PC-3 (cell line): ENCODE measurements at regions not wholly inside any gene's neighbourhood (a gene's known extent, or its start where the extent isn't known, plus 50 kb on each side); places are given as distances from the start of the nearest gene placed in this dataset.

ENCODE experiments used
- ATAC-seq: fragments of 200-7000 bp; cut with Tn5 transposase; 2 replicates; pipeline ENCODE4 v1.9.1; 2020; ENCODE audit warnings: mild to moderate bottlenecking, moderate library complexity
- BruUV-seq: library from RNA; stranded (reverse); fragments of 400-500 nt; replicated peaks from 2 replicates; lab custom pipeline; 2021; lab: Mats Ljungman, UMichigan
- CTCF ChIA-PET: fragments of 300-600 bp; sonication (Branson Sonifier 250); formaldehyde crosslinking; loops from one replicate; lab custom pipeline; 2022; ENCODE audit warnings: antibody characterized with exemption; lab: Charles Lee
- POLR2A ChIA-PET: fragments of 300-600 bp; sonication (Branson Sonifier 250); formaldehyde crosslinking; loops from one replicate; lab custom pipeline; 2022; ENCODE audit warnings: antibody characterized with exemption; ENCODE audit not compliant: unreplicated experiment; lab: Charles Lee
- DNase-seq: peaks from one replicate; pipeline ENCODE4 v3.0.0-alpha.2; 2015
- H2AFZ ChIP-seq: fragments of 300-600 bp; sonication (generic); 2 replicates; pipeline ENCODE4 v1.6.0; 2016; ENCODE audit warnings: antibody characterized with exemption, low read length
- H3F3A ChIP-seq: fragments of 300-600 bp; sonication (generic); one replicate; pipeline ENCODE4 v1.6.0; 2017; ENCODE audit warnings: antibody characterized with exemption, low read length, control low read depth, mild to moderate bottlenecking; ENCODE audit not compliant: unreplicated experiment
- H3K27ac ChIP-seq: fragments of 300-600 bp; sonication (generic); 2 replicates; pipeline ENCODE4 v1.5.1; 2016; ENCODE audit warnings: mild to moderate bottlenecking, low read length
- H3K27me3 ChIP-seq: fragments of 300-600 bp; sonication (generic); 2 replicates; pipeline ENCODE4 v1.6.1; 2016; ENCODE audit warnings: low read length, mixed read lengths
- H3K36me3 ChIP-seq: fragments of 300-600 bp; sonication (generic); 2 replicates; pipeline ENCODE4 v1.6.1; 2016; ENCODE audit warnings: low read depth, mixed run types, low read length, mixed read lengths
- H3K4me1 ChIP-seq: fragments of 300-600 bp; sonication (generic); 2 replicates; pipeline ENCODE4 v1.5.1; 2016; ENCODE audit warnings: low read length; ENCODE audit not compliant: insufficient read depth
- H3K4me2 ChIP-seq: fragments of 300-600 bp; sonication (generic); 2 replicates; pipeline ENCODE4 v1.6.0; 2016; ENCODE audit warnings: low read length
- H3K4me3 ChIP-seq: fragments of 300-600 bp; sonication (generic); 2 replicates; pipeline ENCODE4 v1.5.1; 2016; ENCODE audit warnings: mild to moderate bottlenecking, low read length, mixed read lengths
- H3K79me2 ChIP-seq: fragments of 300-600 bp; sonication (generic); 2 replicates; pipeline ENCODE4 v1.6.1; 2017; ENCODE audit warnings: low read length, mixed read lengths
- H3K9ac ChIP-seq: fragments of 300-600 bp; sonication (generic); 2 replicates; pipeline ENCODE4 v1.6.0; 2016; ENCODE audit warnings: mild to moderate bottlenecking, low read length
- H3K9me2 ChIP-seq: fragments of 300-600 bp; sonication (generic); replicated peaks from 2 replicates; pipeline ENCODE4 v1.6.1; 2016; ENCODE audit warnings: mixed run types, low read length, mixed read lengths
- H3K9me3 ChIP-seq: fragments of 300-600 bp; sonication (generic); 2 replicates; pipeline ENCODE4 v1.6.1; 2016; ENCODE audit warnings: low read length, mixed read lengths
- H4K20me1 ChIP-seq: fragments of 300-600 bp; sonication (generic); 2 replicates; pipeline ENCODE4 v1.6.1; 2016; ENCODE audit warnings: low read length, mixed read lengths
- EZH2 ChIP-seq: fragments of 300-600 bp; sonication (generic); IDR thresholded peaks from one replicate; pipeline ENCODE4 v1.6.1; 2017; ENCODE audit warnings: antibody characterized with exemption, mild to moderate bottlenecking, low read length; ENCODE audit not compliant: unreplicated experiment
- EZH2phosphoT487 ChIP-seq: fragments of 300-600 bp; sonication (generic); IDR thresholded peaks from 2 replicates; pipeline ENCODE4 v1.6.1; 2018; ENCODE audit warnings: mild to moderate bottlenecking, antibody characterized with exemption, low read length, borderline replicate concordance
- intact Hi-C: fragments of 100-400 bp; cut with micrococcal nuclease; formaldehyde crosslinking; loops from 2 replicates; pipeline ENCODE4 v1.9.0; 2023
- TF ChIP-seq, protein P1 (sequence below): fragments of 300-600 bp; sonication (generic); conservative IDR thresholded peaks from 2 replicates; pipeline ENCODE4 v1.5.1; 2017; ENCODE audit warnings: antibody characterized with exemption, low read depth, mild to moderate bottlenecking, low read length

DNA sequence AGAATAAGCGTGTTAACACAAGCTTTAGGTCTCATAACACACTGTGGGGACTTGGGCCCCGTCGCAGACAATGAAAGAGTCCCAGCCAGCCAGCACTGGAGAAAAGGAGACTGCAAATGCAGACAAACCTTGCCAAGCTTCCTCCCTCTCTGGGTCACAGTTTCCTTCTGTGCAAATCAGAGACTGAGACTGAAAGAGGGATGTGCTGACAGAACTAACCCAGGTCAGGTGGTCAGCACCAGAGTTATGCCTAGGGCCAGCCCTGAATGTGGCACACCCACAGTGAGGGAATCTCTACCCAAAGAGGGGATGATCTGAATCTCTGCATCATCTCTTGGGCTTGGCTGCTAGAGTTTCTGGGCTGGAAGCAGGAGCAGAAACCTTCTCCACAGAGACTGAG is 282.3 kb upstream of the CCL2 start:
- no peak overlapping the region for H3K4me3 ChIP-seq
- no peaks in the 10 kb centered on the region for H3K27me3 ChIP-seq
- no peaks in the 10 kb centered on the region for H3K79me2 ChIP-seq
- TF ChIP-seq, protein P1, sequence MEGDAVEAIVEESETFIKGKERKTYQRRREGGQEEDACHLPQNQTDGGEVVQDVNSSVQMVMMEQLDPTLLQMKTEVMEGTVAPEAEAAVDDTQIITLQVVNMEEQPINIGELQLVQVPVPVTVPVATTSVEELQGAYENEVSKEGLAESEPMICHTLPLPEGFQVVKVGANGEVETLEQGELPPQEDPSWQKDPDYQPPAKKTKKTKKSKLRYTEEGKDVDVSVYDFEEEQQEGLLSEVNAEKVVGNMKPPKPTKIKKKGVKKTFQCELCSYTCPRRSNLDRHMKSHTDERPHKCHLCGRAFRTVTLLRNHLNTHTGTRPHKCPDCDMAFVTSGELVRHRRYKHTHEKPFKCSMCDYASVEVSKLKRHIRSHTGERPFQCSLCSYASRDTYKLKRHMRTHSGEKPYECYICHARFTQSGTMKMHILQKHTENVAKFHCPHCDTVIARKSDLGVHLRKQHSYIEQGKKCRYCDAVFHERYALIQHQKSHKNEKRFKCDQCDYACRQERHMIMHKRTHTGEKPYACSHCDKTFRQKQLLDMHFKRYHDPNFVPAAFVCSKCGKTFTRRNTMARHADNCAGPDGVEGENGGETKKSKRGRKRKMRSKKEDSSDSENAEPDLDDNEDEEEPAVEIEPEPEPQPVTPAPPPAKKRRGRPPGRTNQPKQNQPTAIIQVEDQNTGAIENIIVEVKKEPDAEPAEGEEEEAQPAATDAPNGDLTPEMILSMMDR = no peak
- TF ChIP-seq EZH2phosphoT487 = no peak
- TF ChIP-seq EZH2 = no peak
- no peak overlapping the region for H2AFZ ChIP-seq
- H3K9ac ChIP-seq = no peak overlapping the region
- ATAC-seq (no peak), DNase-seq (no peak)
- no peaks in the 10 kb centered on the region for H4K20me1 ChIP-seq
- BruUV-seq = no TSS peak
- H3K27ac ChIP-seq = no peak overlapping the region
- no peak overlapping the region for H3K4me2 ChIP-seq
- ChIA-PET POLR2A (no interaction called here), CTCF (no interaction called here)
- H3K36me3 ChIP-seq = no peaks in the 10 kb centered on the region
- H3K9me2 ChIP-seq = no peaks in the 10 kb centered on the region
- H3F3A ChIP-seq = no peaks in the 10 kb centered on the region
- intact Hi-C loops = no loop called here
- no peaks in the 10 kb centered on the region for H3K9me3 ChIP-seq
- no peaks in the 10 kb centered on the region for H3K4me1 ChIP-seq

DNA sequence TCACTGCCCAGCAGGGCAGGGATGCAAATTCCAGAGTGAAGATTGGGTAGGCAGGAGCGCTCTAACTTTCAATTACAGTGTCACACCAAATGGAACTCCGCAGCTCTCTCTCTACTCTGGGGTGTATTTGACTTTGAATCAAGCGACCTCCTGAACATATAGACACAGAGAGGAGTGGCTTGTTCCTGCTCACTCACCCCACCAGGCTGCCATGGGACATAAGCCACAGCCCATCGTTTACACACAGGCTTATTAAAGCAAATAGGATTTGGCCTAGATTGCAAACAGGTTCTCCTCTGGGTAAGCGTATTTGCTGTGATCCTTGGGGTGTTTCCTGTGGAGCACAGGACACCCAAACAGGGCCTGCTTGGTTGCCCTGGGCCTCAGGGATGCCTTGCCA is 281.6 kb upstream of the CCL2 start:
- Histone ChIP-seq H2AFZ (no peak overlapping the region), H3K9me2 (no peaks in the 10 kb centered on the region), H3K9ac (no peak overlapping the region), H4K20me1 (no peaks in the 10 kb centered on the region), H3K36me3 (no peaks in the 10 kb centered on the region), H3K4me2 (no peak overlapping the region), H3K27me3 (no peaks in the 10 kb centered on the region), H3K4me3 (no peak overlapping the region), H3K79me2 (no peaks in the 10 kb centered on the region), H3K27ac (no peak overlapping the region), H3K4me1 (no peaks in the 10 kb centered on the region), H3K9me3 (no peaks in the 10 kb centered on the region), H3F3A (no peaks in the 10 kb centered on the region)
- POLR2A ChIA-PET = no interaction called here
- no TSS peak for BruUV-seq
- TF ChIP-seq EZH2phosphoT487 (no peak), EZH2 (no peak)
- TF ChIP-seq, protein P1 = no peak
- CTCF ChIA-PET = no interaction called here
- intact Hi-C loops = no loop called here
- ATAC-seq (no peak), DNase-seq (no peak)

GRCh38 chr17:33974276-33974675 is 280.8 kb upstream of the CCL2 start:
- no peak overlapping the region for H2AFZ ChIP-seq
- H3K27ac ChIP-seq = no peak overlapping the region
- H3K27me3 ChIP-seq = no peaks in the 10 kb centered on the region
- no peaks in the 10 kb centered on the region for H3K9me3 ChIP-seq
- ATAC-seq (no peak), DNase-seq (no peak)
- no peak overlapping the region for H3K9ac ChIP-seq
- ChIA-PET POLR2A (no interaction called here), CTCF (no interaction called here)
- no peaks in the 10 kb centered on the region for H3K9me2 ChIP-seq
- no peak for TF ChIP-seq EZH2phosphoT487
- TF ChIP-seq EZH2 = no peak
- TF ChIP-seq, protein P1 = no peak
- H3F3A ChIP-seq = no peaks in the 10 kb centered on the region
- H3K79me2 ChIP-seq = no peaks in the 10 kb centered on the region
- H3K36me3 ChIP-seq = no peaks in the 10 kb centered on the region
- H3K4me2 ChIP-seq = no peak overlapping the region
- no TSS peak for BruUV-seq
- H4K20me1 ChIP-seq = no peaks in the 10 kb centered on the region
- intact Hi-C loops = no loop called here
- no peaks in the 10 kb centered on the region for H3K4me1 ChIP-seq
- no peak overlapping the region for H3K4me3 ChIP-seq
